ENCODE measurements at regions not wholly inside any gene's neighbourhood (a gene's known extent, or its start where the extent isn't known, plus 50 kb on each side); places are given as distances from the start of the nearest gene placed in this dataset.

GRCh38 chr20:55406891-55407290 lies 598.4 kb downstream of the CBLN4 start:
- H3K4me1 ChIP-seq (ENCODE audit: insufficient read depth, insufficient read length): no peaks in the 10 kb centered on the region
- no peaks in the 10 kb centered on the region for H3K27me3 ChIP-seq (ENCODE audit: insufficient read depth, insufficient read length)
- H3K9ac ChIP-seq (ENCODE audit: insufficient read length, low read depth): no peak overlapping the region
- H3K9me3 ChIP-seq (ENCODE audit: insufficient read depth, low read length): no peaks in the 10 kb centered on the region
- H3K36me3 ChIP-seq (ENCODE audit: insufficient read depth, insufficient read length, low read length): no peaks in the 10 kb centered on the region
- DNase-seq (ENCODE audit: low read depth, low spot score): no peak
- TF ChIP-seq YY1 (IDR thresholded peaks at IDR 0.05; ENCODE audit: insufficient read depth, insufficient read length) (no peak), SUZ12 (IDR thresholded peaks at IDR 0.05; ENCODE audit: extremely low read depth, insufficient read depth, insufficient read length) (no peak), ZNF274 (IDR thresholded peaks at IDR 0.05; ENCODE audit: low read depth, low read length) (no peak)
- H3K4me3 ChIP-seq (ENCODE audit: insufficient read length, low read depth): no peak overlapping the region

- H3K4me1 ChIP-seq (ENCODE audit: insufficient read depth, insufficient read length): no peaks in the 10 kb centered on the region
- H3K4me3 ChIP-seq (ENCODE audit: insufficient read length, low read depth): no peak overlapping the region
- H3K9ac ChIP-seq (ENCODE audit: insufficient read length, low read depth): no peak overlapping the region
- TF ChIP-seq SUZ12 (IDR thresholded peaks at IDR 0.05; ENCODE audit: extremely low read depth, insufficient read depth, insufficient read length) (no peak), YY1 (IDR thresholded peaks at IDR 0.05; ENCODE audit: insufficient read depth, insufficient read length) (no peak)
- no peak for DNase-seq (ENCODE audit: low read depth, low spot score)
- H3K36me3 ChIP-seq (ENCODE audit: insufficient read depth, insufficient read length, low read length): no peaks in the 10 kb centered on the region
- no peaks in the 10 kb centered on the region for H3K27me3 ChIP-seq (ENCODE audit: insufficient read depth, insufficient read length)
- no peaks in the 10 kb centered on the region for H3K9me3 ChIP-seq (ENCODE audit: insufficient read depth, low read length)
These were observed 610.7 kb downstream of the CBLN4 start for GRCh38 chr20:55394592-55394991.

- H3K9ac ChIP-seq (ENCODE audit: insufficient read length, low read depth): no peak overlapping the region
- no peak overlapping the region for H3K4me3 ChIP-seq (ENCODE audit: insufficient read length, low read depth)
- DNase-seq (ENCODE audit: low read depth, low spot score): no peak
- no peaks in the 10 kb centered on the region for H3K27me3 ChIP-seq (ENCODE audit: insufficient read depth, insufficient read length)
- TF ChIP-seq ZNF274 (IDR thresholded peaks at IDR 0.05; ENCODE audit: low read depth, low read length) (no peak), YY1 (IDR thresholded peaks at IDR 0.05; ENCODE audit: insufficient read depth, insufficient read length) (no peak), SUZ12 (IDR thresholded peaks at IDR 0.05; ENCODE audit: extremely low read depth, insufficient read depth, insufficient read length) (no peak)
- no peaks in the 10 kb centered on the region for H3K4me1 ChIP-seq (ENCODE audit: insufficient read depth, insufficient read length)
- H3K36me3 ChIP-seq (ENCODE audit: insufficient read depth, insufficient read length, low read length): no peaks in the 10 kb centered on the region
- H3K9me3 ChIP-seq (ENCODE audit: insufficient read depth, low read length): no peaks in the 10 kb centered on the region
These were observed 614.5 kb downstream of the CBLN4 start for GRCh38 chr20:55390791-55391190.

GRCh38 chr20:55386686-55387085 lies 618.6 kb downstream of the CBLN4 start:
- no peaks in the 10 kb centered on the region for H3K27me3 ChIP-seq (ENCODE audit: insufficient read depth, insufficient read length)
- no peak overlapping the region for H3K4me3 ChIP-seq (ENCODE audit: insufficient read length, low read depth)
- no peaks in the 10 kb centered on the region for H3K4me1 ChIP-seq (ENCODE audit: insufficient read depth, insufficient read length)
- no peak overlapping the region for H3K9ac ChIP-seq (ENCODE audit: insufficient read length, low read depth)
- H3K9me3 ChIP-seq (ENCODE audit: insufficient read depth, low read length): no peaks in the 10 kb centered on the region
- DNase-seq (ENCODE audit: low read depth, low spot score): no peak
- TF ChIP-seq ZNF274 (IDR thresholded peaks at IDR 0.05; ENCODE audit: low read depth, low read length) (no peak), YY1 (IDR thresholded peaks at IDR 0.05; ENCODE audit: insufficient read depth, insufficient read length) (no peak), SUZ12 (IDR thresholded peaks at IDR 0.05; ENCODE audit: extremely low read depth, insufficient read depth, insufficient read length) (no peak)
- H3K36me3 ChIP-seq (ENCODE audit: insufficient read depth, insufficient read length, low read length): no peaks in the 10 kb centered on the region

- H3K9me3 ChIP-seq (ENCODE audit: insufficient read depth, low read length): no peaks in the 10 kb centered on the region
- no peak for DNase-seq (ENCODE audit: low read depth, low spot score)
- H3K27me3 ChIP-seq (ENCODE audit: insufficient read depth, insufficient read length): no peaks in the 10 kb centered on the region
- H3K4me1 ChIP-seq (ENCODE audit: insufficient read depth, insufficient read length): no peaks in the 10 kb centered on the region
- H3K36me3 ChIP-seq (ENCODE audit: insufficient read depth, insufficient read length, low read length): no peaks in the 10 kb centered on the region
- H3K4me3 ChIP-seq (ENCODE audit: insufficient read length, low read depth): no peak overlapping the region
- TF ChIP-seq YY1 (IDR thresholded peaks at IDR 0.05; ENCODE audit: insufficient read depth, insufficient read length) (no peak), SUZ12 (IDR thresholded peaks at IDR 0.05; ENCODE audit: extremely low read depth, insufficient read depth, insufficient read length) (no peak)
- H3K9ac ChIP-seq (ENCODE audit: insufficient read length, low read depth): no peak overlapping the region
These were observed 629.4 kb downstream of the CBLN4 start for GRCh38 chr20:55375920-55376319.

- DNase-seq (ENCODE audit: low read depth, low spot score): no peak
- TF ChIP-seq YY1 (IDR thresholded peaks at IDR 0.05; ENCODE audit: insufficient read depth, insufficient read length): no peak
- no peak for TF ChIP-seq ZNF274 (IDR thresholded peaks at IDR 0.05; ENCODE audit: low read depth, low read length)
- TF ChIP-seq SUZ12 (IDR thresholded peaks at IDR 0.05; ENCODE audit: extremely low read depth, insufficient read depth, insufficient read length): no peak
- no peaks in the 10 kb centered on the region for H3K36me3 ChIP-seq (ENCODE audit: insufficient read depth, insufficient read length, low read length)
- H3K27me3 ChIP-seq (ENCODE audit: insufficient read depth, insufficient read length): no peaks in the 10 kb centered on the region
- no peaks in the 10 kb centered on the region for H3K9me3 ChIP-seq (ENCODE audit: insufficient read depth, low read length)
- no peaks in the 10 kb centered on the region for H3K4me1 ChIP-seq (ENCODE audit: insufficient read depth, insufficient read length)
- H3K9ac ChIP-seq (ENCODE audit: insufficient read length, low read depth): no peak overlapping the region
- H3K4me3 ChIP-seq (ENCODE audit: insufficient read length, low read depth): no peak overlapping the region
These were observed 639.6 kb downstream of the CBLN4 start for GRCh38 chr20:55365745-55366144.

GRCh38 chr20:55360895-55361294 lies 644.4 kb downstream of the CBLN4 start:
- H3K9me3 ChIP-seq (ENCODE audit: insufficient read depth, low read length): no peaks in the 10 kb centered on the region
- H3K4me3 ChIP-seq (ENCODE audit: insufficient read length, low read depth): no peak overlapping the region
- no peaks in the 10 kb centered on the region for H3K4me1 ChIP-seq (ENCODE audit: insufficient read depth, insufficient read length)
- TF ChIP-seq SUZ12 (IDR thresholded peaks at IDR 0.05; ENCODE audit: extremely low read depth, insufficient read depth, insufficient read length): no peak
- no peak for TF ChIP-seq YY1 (IDR thresholded peaks at IDR 0.05; ENCODE audit: insufficient read depth, insufficient read length)
- no peak for TF ChIP-seq ZNF274 (IDR thresholded peaks at IDR 0.05; ENCODE audit: low read depth, low read length)
- no peaks in the 10 kb centered on the region for H3K27me3 ChIP-seq (ENCODE audit: insufficient read depth, insufficient read length)
- no peak overlapping the region for H3K9ac ChIP-seq (ENCODE audit: insufficient read length, low read depth)
- DNase-seq (ENCODE audit: low read depth, low spot score): no peak
- no peaks in the 10 kb centered on the region for H3K36me3 ChIP-seq (ENCODE audit: insufficient read depth, insufficient read length, low read length)

- TF ChIP-seq SUZ12 (IDR thresholded peaks at IDR 0.05; ENCODE audit: extremely low read depth, insufficient read depth, insufficient read length) (no peak), YY1 (IDR thresholded peaks at IDR 0.05; ENCODE audit: insufficient read depth, insufficient read length) (no peak), ZNF274 (IDR thresholded peaks at IDR 0.05; ENCODE audit: low read depth, low read length) (no peak)
- H3K36me3 ChIP-seq (ENCODE audit: insufficient read depth, insufficient read length, low read length): no peaks in the 10 kb centered on the region
- no peaks in the 10 kb centered on the region; the same call in 1 of the 2 replicates for H3K9me3 ChIP-seq (ENCODE audit: insufficient read depth, low read length)
- no peak for DNase-seq (ENCODE audit: low read depth, low spot score)
- H3K9ac ChIP-seq (ENCODE audit: insufficient read length, low read depth): no peak overlapping the region
- no peaks in the 10 kb centered on the region for H3K4me1 ChIP-seq (ENCODE audit: insufficient read depth, insufficient read length)
- no peaks in the 10 kb centered on the region for H3K27me3 ChIP-seq (ENCODE audit: insufficient read depth, insufficient read length)
- no peak overlapping the region for H3K4me3 ChIP-seq (ENCODE audit: insufficient read length, low read depth)
These were observed 650.6 kb downstream of the CBLN4 start for GRCh38 chr20:55354720-55355119.
